GM21619 (cell line): ENCODE measurements at regions not wholly inside any gene's neighbourhood (a gene's known extent, or its start where the extent isn't known, plus 50 kb on each side); places are given as distances from the start of the nearest gene placed in this dataset.

ENCODE experiments used
- ATAC-seq: cut with Tn5 transposase; IDR thresholded peaks from one replicate; pipeline ENCODE4 v1.9.1; 2021; ENCODE audit not compliant: unreplicated experiment

DNA sequence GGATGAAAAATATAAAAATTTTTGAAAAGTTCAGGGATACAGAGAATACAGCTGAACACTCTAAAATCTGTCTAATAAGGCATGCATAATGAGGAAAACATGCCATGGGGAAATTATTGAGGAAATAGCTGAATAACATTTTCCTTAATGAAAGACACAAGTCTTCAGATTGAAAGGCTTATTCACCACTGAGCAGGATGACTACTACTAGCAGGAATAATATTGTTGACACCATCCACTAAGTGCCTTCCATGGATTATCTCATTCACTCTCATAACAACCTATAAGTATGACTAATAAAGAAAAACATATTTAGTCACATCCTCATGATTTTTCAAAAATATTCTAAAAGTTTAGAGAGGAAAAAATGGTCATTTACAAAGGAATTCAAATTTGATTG is 96.7 kb upstream of the FER start:
- ATAC-seq = no peak

DNA sequence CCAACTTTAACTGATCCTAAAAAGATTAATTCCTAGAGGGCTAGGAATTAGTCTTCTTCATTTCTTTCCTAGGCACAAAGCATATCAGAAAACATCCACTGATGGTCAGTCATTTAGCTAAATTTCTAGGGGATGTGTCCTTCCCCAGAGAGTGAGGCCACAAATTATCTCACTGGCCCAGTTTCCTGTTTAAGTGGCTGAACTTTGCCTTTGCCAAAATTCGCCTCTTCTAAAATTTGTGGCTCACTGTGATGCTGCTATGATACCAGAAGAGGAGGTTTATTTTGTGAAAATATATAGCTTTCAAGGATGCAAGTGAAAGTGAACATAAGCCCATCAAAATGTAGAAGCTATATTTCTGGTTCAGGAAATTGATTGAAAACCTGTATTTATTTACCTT is 98.1 kb upstream of the FER start:
- ATAC-seq = no peak

DNA sequence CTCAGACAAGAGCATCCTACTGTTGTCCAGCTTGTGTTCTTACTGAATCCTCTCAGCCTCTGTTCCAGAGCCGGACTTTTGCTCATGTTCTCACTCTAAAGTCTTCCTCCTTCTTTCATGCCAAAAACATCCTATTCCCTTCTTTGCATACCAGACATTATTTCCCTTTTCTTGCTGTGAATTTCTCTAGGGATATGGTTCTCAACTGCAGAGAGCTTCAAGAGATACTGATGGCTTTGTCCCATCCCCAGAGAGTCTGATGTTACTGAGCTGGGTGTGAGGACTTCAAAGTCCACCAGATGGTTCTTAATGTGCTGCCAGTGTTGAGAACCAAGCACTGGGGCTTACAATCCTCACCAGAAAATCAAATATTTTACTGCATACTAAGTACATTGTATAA is 98.6 kb upstream of the FER start:
- no peak for ATAC-seq

- ATAC-seq = peak; percentile 100
These were observed 105.4 kb upstream of the FER start for GRCh38 chr5:108642170-108642906.

DNA sequence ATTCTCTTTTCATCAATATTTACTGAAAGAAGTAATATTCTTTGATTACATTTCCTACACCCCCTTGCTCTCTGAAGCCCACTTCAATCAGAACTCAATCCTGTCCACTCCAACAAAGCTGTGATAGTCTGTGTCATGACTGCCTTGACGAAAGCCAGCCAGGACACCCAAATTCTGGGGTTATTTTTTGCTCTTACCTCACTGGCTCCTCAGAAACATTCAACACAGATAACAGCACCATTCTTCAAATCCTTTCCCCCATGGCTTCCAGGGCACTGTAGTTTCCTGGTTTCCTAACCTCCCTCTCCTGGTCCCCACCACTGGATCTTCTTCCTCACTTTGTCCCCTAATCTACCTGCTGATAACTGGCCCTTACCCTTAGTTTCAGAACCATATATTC is 106.1 kb upstream of the FER start:
- no peak for ATAC-seq

DNA sequence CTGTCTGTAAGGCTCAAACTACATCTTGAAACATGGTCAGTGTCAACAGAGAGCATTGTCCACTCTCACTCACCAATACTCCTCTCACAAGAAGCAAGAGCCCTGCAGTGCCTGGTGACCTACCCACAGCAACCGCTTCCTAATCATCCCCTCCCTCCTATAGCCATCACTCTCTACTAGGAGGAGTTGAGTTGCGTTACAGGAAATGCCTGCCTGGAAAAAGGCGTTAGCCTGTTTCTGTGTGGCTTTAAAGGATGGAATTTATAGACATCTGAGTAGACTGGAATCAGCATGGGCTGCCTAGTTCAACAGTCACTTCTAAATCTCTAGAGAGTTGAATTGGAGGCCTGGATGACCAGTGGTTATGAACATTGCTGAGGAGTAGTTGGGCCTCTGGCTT is 108.3 kb upstream of the FER start:
- ATAC-seq = no peak

DNA sequence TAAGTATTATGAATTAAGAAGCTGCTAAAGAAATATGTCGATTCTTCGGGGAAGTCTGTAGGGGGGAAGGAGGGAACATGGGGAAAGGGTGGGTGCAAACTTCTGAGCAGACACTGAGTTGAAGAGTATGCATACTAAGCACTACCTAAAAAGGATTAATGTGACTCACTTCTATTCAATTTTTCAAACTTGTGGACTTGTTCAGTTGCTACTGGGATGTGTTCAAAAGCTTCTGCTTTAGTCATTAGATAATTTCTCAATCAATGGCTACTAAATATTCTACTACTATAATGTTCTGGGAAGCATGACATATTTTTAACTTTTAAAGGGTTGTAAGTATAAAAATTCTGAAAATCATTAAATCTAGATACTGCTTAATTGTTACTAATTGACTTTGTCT is 109.7 kb upstream of the FER start:
- ATAC-seq = no peak

DNA sequence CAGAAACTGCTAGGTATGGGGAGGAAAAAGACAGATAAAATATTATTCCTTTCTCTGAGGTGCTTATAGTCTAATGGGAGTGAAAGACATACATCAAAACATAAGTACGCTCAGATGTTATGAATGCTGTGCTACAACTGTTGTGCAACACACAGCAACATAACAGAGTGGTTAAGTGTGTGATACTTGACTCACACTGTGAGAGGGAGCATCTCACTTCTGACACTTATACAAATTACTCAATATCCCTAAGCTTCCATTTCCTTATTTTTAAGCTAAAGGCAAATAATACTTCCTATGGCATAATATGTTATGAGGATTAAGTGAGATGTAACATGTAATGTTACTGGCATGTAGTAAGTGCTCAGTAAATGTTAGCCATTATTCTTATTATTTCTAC is 110.6 kb upstream of the FER start:
- no peak for ATAC-seq

DNA sequence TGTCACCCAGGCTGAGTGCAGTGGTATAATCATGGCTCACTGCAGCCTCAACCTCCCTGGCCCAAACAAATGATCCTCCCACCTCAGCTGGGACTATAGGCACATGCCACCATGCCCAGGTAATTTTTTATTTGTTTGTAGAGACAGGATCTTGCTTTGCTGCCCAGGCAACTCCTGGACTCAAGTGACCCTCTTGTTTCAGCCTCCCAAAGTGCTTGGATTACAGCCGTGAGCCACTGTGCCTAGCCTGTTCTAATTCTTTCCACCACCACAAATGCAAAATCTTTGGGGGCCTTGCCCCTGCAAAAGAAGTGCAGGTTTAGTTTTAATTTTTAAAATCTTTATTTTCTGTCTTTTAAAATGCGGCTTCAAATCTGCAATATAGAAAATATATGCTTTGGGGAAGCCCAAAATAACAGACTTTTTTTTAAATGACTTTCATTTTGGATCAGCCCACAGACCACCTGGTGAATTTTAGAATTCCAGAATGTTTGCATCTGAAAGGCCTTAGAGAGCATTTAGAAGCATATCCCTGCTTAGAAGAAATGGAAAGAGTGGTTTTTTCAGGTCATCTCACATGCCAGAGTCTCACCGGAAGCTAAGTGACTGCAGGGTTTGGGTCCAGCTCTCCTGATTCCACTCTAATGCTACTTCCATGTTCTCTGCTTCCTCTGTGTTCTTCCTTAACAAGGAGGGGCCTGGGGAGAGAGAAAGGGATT is 111.4 kb upstream of the FER start:
- ATAC-seq = no peak

GRCh38 chr5:108634617-108635288 is 112.9 kb upstream of the FER start:
- ATAC-seq = peak; percentile 75

DNA sequence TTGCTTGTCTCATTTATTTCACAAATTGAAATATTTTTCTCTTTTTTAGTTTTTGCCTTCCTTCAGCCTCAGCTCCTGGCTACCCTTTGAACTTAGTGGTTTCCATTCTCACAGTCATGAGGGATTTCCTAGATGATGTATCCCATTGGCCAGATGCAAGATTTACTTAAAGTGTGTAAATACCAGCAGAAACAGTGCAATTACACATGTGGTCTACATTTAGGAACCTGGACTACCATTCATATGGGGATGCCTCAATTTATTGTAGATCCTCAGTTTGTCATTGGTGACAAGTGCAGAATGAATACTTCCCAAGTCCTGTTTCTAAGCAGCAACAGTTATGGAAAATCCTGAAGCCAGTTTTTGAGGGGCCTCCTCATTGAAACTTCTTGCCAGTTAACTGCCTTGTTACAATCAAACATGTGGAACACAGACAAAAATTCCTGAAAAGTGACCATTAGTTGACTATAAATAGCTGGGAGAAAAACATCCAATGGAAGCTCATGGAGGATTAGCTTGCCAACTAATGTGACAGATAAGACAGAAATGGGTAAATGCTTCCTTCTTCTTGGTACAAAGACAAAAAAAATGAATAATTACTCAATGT is 113.6 kb upstream of the FER start:
- no peak for ATAC-seq

GRCh38 chr5:108629779-108630528 is 117.7 kb upstream of the FER start:
- ATAC-seq = no peak

DNA sequence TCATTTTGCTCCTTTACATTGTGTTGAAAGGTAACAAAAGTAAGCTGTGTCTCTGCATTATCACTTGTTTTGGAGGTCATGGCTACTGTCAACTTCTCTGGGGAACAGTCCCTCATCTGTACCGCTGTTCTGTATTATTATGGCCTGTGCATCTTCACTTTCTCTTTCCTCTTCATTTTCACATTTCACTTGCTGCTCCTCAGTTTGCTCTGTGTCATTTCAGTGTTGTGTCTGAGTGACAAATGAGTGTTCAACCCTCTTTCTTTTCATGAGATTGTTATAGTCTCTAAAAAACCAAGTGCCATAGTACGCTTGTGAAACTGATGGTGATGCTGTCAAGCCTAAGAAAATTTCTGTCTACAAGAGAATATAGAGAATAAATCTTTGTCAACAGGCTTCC is 122.0 kb upstream of the FER start:
- ATAC-seq = no peak

GRCh38 chr5:108623826-108624225 is 123.9 kb upstream of the FER start:
- ATAC-seq = no peak

DNA sequence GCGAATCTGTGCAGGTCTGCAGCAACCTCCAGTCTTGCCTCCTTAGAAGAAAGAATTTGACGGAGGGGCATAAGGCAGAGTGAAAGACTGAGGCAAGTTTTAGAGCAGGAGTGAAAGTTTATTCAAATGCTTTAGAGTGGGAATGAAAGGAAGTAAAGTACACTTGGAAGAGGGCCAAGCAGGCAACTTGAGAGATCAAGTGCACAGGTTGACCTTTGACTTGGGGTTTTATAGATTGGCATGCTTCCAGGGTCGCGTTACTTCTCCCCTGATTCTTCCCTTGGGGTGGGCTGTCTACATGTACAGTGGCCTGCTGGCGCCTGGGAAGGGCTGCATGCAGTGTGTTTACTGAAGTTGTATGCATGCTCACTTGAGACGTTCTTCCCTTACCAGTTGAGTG is 127.2 kb upstream of the FER start:
- ATAC-seq = no peak

DNA sequence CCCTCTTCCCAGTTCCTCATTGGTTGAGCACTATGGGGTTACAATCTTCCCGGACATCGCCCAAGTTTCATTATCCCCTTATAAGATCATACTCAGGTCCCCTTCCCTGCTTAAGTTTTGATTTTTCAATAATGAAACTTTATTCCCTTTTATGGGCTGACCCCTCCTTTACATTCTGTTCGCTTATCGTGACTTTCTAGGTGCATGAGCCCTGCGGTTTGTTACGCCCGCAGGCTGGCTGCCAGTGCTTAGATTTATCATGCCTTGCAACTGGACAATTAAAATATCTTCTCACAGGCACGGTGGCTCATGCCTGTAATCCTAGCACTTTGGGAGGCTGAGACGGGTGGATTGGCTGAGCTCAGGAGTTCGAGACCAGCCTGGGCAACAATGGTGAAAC is 127.9 kb upstream of the FER start:
- no peak for ATAC-seq

DNA sequence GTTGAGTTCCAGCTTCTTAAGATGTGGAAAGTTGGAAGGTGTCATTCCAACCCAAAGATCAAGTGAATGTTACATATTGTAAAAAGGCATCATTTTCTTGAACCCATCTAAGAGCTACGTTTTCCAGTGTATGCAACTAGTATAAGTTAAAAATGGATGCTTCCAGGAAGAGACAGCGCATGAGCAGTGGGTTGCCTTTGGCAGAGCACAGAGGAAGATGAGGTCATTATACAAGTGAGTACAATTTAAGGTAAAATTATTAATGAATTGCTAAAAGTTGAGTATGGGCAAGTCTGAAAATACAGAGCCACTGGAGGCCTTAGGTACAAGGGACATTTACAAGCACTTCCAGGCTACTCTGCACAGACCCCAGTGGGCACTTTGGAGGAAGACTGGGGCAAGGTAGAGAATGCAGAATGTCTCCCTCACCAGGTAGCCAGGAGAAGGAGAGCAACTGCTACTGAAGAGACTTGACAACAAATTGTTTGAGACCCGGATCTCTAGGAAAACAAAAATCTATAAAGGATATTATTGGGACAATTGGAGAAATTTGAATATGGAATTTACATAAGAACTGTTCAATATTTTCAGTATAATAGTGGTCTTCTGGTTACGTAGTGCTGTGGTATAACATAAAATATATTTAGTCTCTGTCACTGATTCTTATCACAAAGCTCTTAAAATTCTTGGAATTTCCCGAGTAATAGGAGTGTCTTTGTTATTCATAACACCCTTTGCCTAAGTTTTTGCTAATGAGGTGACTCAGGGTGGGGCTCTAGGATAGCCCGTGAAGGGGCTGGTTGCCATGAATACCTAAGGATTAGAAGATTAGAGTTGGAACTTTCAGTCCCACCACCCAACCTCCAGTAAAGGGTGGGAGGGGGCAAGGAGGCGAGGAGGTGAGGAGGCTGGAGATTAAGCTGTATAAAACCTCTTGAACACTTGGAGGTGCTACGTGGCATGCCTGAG is 129.9 kb upstream of the FER start:
- ATAC-seq = no peak

GRCh38 chr5:108615216-108615615 is 132.5 kb upstream of the FER start:
- no peak for ATAC-seq

- no peak for ATAC-seq
These were observed 140.3 kb upstream of the FER start for GRCh38 chr5:108607421-108607820.

GRCh38 chr5:108606185-108606584 is 141.5 kb upstream of the FER start:
- ATAC-seq = no peak
